ENCODE measurements at regions not wholly inside any gene's neighbourhood (a gene's known extent, or its start where the extent isn't known, plus 50 kb on each side); places are given as distances from the start of the nearest gene placed in this dataset.

DNA sequence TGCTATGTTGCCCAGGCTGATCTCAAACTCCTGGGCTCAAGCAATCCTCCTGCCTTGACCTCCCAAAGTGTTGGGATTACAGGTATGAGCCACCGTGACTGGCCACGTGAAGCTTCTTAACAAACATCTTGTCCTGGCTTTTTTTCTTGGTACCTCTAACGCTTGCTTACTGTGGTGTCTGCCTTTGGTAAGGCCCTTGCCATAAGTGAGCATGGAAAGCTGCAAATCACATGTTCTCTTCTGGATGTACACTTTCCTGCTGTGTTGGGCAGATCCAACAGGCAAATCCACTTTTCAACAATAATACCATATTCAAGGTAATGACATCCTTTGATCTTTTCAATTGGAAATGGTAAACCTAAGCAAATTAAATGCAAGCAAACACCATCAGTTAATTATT, 54.6 kb downstream of the ARF6 start:
- DNase-seq (ENCODE audit: low spot score) = no peak
- Histone ChIP-seq H3K27ac (ENCODE audit: low read depth in 1 of 2, low read length in 2 of 2) (no peak overlapping the region), H3K4me3 (ENCODE audit: low read depth in 1 of 3, low read length in 3 of 3) (no peak overlapping the region), H3K36me3 (ENCODE audit: control insufficient read depth in 4 of 4, insufficient read depth in 3 of 4, low read depth in 1 of 4, low read length in 3 of 4) (no peaks in the 10 kb centered on the region), H3K4me1 (ENCODE audit: control insufficient read depth in 4 of 4, insufficient read depth in 4 of 4, low read length in 3 of 4) (peaks cover 0 to 11% (median 9%) of the 10 kb centered on the region in 4 donors), H3K27me3 (ENCODE audit: control insufficient read depth in 4 of 4, insufficient read depth in 4 of 4, low read length in 3 of 4) (no peaks in the 10 kb centered on the region), H3K9ac (ENCODE audit: low read depth in 1 of 2, low read length in 2 of 2) (no peak overlapping the region), H3K9me3 (ENCODE audit: control insufficient read depth in 4 of 4, low read length in 3 of 4) (no peaks in the 10 kb centered on the region)
- TF ChIP-seq HNF4G (IDR thresholded peaks at IDR 0.05) (no peak), GABPA (IDR thresholded peaks at IDR 0.05 in 1 of 2, conservative IDR thresholded peaks at IDR 0.05 in 1 of 2) (no peak), NR2F2 (IDR thresholded peaks at IDR 0.05) (no peak), FOXA2 (IDR thresholded peaks at IDR 0.05) (no peak), REST (IDR thresholded peaks at IDR 0.05) (no peak)
- TF ChIP-seq, protein P1, sequence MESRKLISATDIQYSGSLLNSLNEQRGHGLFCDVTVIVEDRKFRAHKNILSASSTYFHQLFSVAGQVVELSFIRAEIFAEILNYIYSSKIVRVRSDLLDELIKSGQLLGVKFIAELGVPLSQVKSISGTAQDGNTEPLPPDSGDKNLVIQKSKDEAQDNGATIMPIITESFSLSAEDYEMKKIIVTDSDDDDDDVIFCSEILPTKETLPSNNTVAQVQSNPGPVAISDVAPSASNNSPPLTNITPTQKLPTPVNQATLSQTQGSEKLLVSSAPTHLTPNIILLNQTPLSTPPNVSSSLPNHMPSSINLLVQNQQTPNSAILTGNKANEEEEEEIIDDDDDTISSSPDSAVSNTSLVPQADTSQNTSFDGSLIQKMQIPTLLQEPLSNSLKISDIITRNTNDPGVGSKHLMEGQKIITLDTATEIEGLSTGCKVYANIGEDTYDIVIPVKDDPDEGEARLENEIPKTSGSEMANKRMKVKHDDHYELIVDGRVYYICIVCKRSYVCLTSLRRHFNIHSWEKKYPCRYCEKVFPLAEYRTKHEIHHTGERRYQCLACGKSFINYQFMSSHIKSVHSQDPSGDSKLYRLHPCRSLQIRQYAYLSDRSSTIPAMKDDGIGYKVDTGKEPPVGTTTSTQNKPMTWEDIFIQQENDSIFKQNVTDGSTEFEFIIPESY (IDR thresholded peaks at IDR 0.05) = no peak
- 96% methylated on average over 3 of the region's 3 CpGs for WGBS

GRCh38 chr14:49950275-49951228, 57.7 kb downstream of the ARF6 start:
- H3K4me1 ChIP-seq (ENCODE audit: control insufficient read depth in 4 of 4, insufficient read depth in 4 of 4, low read length in 3 of 4) = peaks cover 0 to 9% (median 7%) of the 10 kb centered on the region in 4 donors
- H3K9ac ChIP-seq (ENCODE audit: low read depth in 1 of 2, low read length in 2 of 2) = no peak overlapping the region
- WGBS = 63% methylated on average over 4 of the region's 4 CpGs
- H3K27ac ChIP-seq (ENCODE audit: low read depth in 1 of 2, low read length in 2 of 2) = no peak overlapping the region
- no peak overlapping the region for H3K4me3 ChIP-seq (ENCODE audit: low read depth in 1 of 3, low read length in 3 of 3)
- no peaks in the 10 kb centered on the region for H3K36me3 ChIP-seq (ENCODE audit: control insufficient read depth in 4 of 4, insufficient read depth in 3 of 4, low read depth in 1 of 4, low read length in 3 of 4)
- TF ChIP-seq HNF4A (conservative IDR thresholded peaks at IDR 0.05) = peak in 1 of 2 donors; percentile 54
- TF ChIP-seq JUND (IDR thresholded peaks at IDR 0.05) = no peak
- TF ChIP-seq RXRA (IDR thresholded peaks at IDR 0.05) = no peak
- TF ChIP-seq ATF3 (IDR thresholded peaks at IDR 0.05) = no peak
- TF ChIP-seq MAX (IDR thresholded peaks at IDR 0.05) = no peak
- no peak for TF ChIP-seq CTCF (IDR thresholded peaks at IDR 0.05; ENCODE audit: low read depth, low read length, missing input control)
- TF ChIP-seq REST (IDR thresholded peaks at IDR 0.05) = no peak
- TF ChIP-seq YY1 (IDR thresholded peaks at IDR 0.05) = no peak
- H3K27me3 ChIP-seq (ENCODE audit: control insufficient read depth in 4 of 4, insufficient read depth in 4 of 4, low read length in 3 of 4) = no peaks in the 10 kb centered on the region
- no peak for DNase-seq (ENCODE audit: low spot score)
- no peaks in the 10 kb centered on the region for H3K9me3 ChIP-seq (ENCODE audit: control insufficient read depth in 4 of 4, low read length in 3 of 4)
